Subcutaneous abdominal adipose tissue (tissue), 5 donors: ENCODE measurements at regions not wholly inside any gene's neighbourhood (a gene's known extent, or its start where the extent isn't known, plus 50 kb on each side); places are given as distances from the start of the nearest gene placed in this dataset.

ENCODE experiments used
- H3K27ac ChIP-seq: one replicate; pipeline ENCODE4 v1.7.0; 2013; ENCODE audit warnings: low read depth, mild to moderate bottlenecking, inconsistent platforms, low read length, moderate library complexity
- H3K27me3 ChIP-seq, 5 donors: one replicate each; pipeline ENCODE4 v1.7.0; 2013; ENCODE audit warnings: low read length in 5 of 5, inconsistent platforms in 1 of 5; ENCODE audit not compliant: control insufficient read depth in 5 of 5, insufficient read depth in 4 of 5
- H3K36me3 ChIP-seq, 5 donors: one replicate each; pipeline ENCODE4 v1.7.0; 2013; ENCODE audit warnings: low read length in 5 of 5; ENCODE audit not compliant: control insufficient read depth in 5 of 5, insufficient read depth in 5 of 5
- H3K4me1 ChIP-seq, 5 donors: one replicate each; pipeline ENCODE4 v1.7.0; 2013; ENCODE audit warnings: low read length in 5 of 5, mild to moderate bottlenecking in 3 of 5, moderate library complexity in 1 of 5; ENCODE audit not compliant: control insufficient read depth in 5 of 5, insufficient read depth in 5 of 5
- H3K4me3 ChIP-seq, 5 donors: one replicate each; pipeline ENCODE4 v1.7.0; 2013; ENCODE audit warnings: low read length in 5 of 5, low read depth in 1 of 5
- H3K9ac ChIP-seq, 5 donors: one replicate each; pipeline ENCODE4 v1.7.0; 2013; ENCODE audit warnings: low read length in 5 of 5, mild to moderate bottlenecking in 4 of 5, moderate library complexity in 3 of 5
- H3K9me3 ChIP-seq, 5 donors: one replicate each; pipeline ENCODE4 v1.7.0; 2013; ENCODE audit warnings: low read length in 5 of 5; ENCODE audit not compliant: control insufficient read depth in 5 of 5
- donor health status: healthy.
- donor health status: healthy.
- donor health status: healthy.
- donor health status: healthy.
- donor health status: healthy.

DNA sequence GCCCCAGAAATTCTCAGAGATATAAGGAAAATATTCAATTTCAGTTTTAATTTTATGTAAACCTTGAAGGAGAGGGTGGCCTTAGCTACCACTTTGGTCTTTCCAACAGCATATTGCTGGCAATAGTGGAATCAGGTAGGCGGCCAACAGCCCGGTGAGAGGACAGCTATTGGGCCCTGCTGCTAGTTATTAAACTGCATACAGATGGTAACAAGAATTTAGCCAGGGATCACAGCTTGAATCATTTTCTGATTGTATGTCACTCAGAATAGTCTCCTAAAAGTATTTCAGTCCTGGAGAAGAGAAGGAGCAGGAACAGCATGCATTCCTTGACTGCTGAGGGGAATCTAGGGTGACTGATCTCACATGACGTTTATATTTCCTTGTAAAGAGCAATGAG, 261.4 kb upstream of the SMIM30 start:
- Histone ChIP-seq H3K4me1 (peaks cover 0 to 1% (median 0%) of the 10 kb centered on the region in 5 donors), H3K9me3 (no peaks in the 10 kb centered on the region), H3K4me3 (no peak overlapping the region), H3K9ac (no peak overlapping the region), H3K27me3 (no peaks in the 10 kb centered on the region), H3K27ac (no peak overlapping the region), H3K36me3 (no peaks in the 10 kb centered on the region)

- Histone ChIP-seq H3K9me3 (no peaks in the 10 kb centered on the region), H3K36me3 (no peaks in the 10 kb centered on the region), H3K4me1 (peaks cover 0 to 6% (median 0%) of the 10 kb centered on the region in 5 donors), H3K27me3 (no peaks in the 10 kb centered on the region), H3K9ac (no peak overlapping the region), H3K27ac (no peak overlapping the region), H3K4me3 (no peak overlapping the region)
These were observed 256.6 kb upstream of the SMIM30 start for GRCh38 chr7:113374955-113375354.

DNA sequence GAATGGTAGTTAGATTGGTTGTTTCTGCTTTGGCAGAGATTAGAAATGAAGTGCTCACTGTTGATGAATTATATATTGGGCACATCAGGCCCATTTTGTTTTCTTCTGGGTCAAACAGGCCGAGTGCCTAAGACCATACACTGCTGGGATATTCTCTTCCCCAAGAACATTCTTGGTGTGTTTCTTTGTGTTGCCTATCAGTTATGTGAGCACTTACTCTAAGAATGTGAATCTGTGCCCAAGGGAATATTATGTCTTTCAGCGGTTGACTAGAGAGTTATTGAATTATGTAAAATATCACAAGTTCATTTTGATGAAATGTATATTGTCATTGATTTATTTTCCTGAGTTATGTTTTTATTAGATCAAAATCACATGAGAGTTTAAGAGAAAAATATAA, 255.5 kb upstream of the SMIM30 start:
- Histone ChIP-seq H3K9ac (no peak overlapping the region), H3K4me3 (no peak overlapping the region), H3K4me1 (peaks cover 0 to 6% (median 0%) of the 10 kb centered on the region in 5 donors), H3K27me3 (no peaks in the 10 kb centered on the region), H3K9me3 (no peaks in the 10 kb centered on the region), H3K27ac (no peak overlapping the region), H3K36me3 (no peaks in the 10 kb centered on the region)

DNA sequence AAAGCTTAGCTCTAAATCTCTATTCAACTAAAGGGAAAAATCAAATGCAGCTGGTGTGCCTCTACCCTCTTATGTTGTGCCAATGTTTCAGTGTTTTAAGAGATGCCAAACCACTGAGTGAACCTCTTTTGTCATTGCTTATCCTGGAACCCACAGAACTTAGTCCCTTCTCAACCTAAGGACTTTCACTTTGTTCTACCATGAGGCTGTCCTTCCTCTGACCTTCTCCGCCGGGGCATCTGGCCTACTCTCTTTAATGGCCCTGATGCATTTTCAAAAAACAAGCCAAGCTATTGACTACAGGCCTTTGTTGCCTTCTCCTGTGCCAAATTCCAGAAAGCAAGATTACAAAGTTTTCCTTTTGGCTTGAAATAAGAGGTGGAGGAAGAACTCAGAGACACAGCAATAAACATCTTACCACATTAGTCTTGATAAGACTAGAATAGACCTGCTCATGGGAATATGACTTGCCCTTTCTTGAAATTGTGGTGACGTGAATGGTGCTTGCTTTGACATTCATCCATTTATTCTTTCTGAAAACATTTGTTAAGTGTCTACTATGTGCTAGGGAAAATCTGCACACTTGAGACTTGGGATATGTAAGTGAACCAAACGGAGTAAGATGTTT, 253.2 kb upstream of the SMIM30 start:
- Histone ChIP-seq H3K27ac (no peak overlapping the region), H3K4me1 (peaks cover 0 to 6% (median 0%) of the 10 kb centered on the region in 5 donors), H3K4me3 (no peak overlapping the region), H3K36me3 (no peaks in the 10 kb centered on the region), H3K27me3 (no peaks in the 10 kb centered on the region), H3K9ac (no peak overlapping the region), H3K9me3 (no peaks in the 10 kb centered on the region)

DNA sequence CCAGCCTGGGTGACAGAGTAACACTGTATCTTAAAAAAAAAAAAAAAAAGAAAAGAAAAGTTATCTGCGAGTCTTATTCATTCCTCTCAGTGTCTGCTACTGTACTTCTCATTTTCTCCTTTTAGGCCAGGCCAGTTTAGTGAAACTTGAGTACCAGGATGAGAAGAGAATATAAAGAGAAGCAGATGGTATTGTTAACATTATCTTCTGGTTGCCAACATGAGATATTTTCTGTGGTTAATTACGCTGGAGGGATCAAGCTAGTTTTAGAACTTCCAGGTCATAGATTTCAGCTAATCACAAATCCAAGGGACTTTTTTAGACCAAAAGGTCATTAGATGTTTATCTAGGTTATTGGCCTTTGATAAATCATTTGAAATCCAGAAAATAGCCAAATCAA, 252.6 kb upstream of the SMIM30 start:
- H3K9me3 ChIP-seq: no peaks in the 10 kb centered on the region
- H3K27me3 ChIP-seq: no peaks in the 10 kb centered on the region
- no peak overlapping the region for H3K27ac ChIP-seq
- no peaks in the 10 kb centered on the region for H3K36me3 ChIP-seq
- peaks cover 0 to 6% (median 0%) of the 10 kb centered on the region in 5 donors for H3K4me1 ChIP-seq
- no peak overlapping the region for H3K4me3 ChIP-seq
- no peak overlapping the region for H3K9ac ChIP-seq

GRCh38 chr7:113368256-113368655, 249.9 kb upstream of the SMIM30 start:
- H3K9me3 ChIP-seq: no peaks in the 10 kb centered on the region
- no peaks in the 10 kb centered on the region for H3K27me3 ChIP-seq
- H3K4me3 ChIP-seq: no peak overlapping the region

DNA sequence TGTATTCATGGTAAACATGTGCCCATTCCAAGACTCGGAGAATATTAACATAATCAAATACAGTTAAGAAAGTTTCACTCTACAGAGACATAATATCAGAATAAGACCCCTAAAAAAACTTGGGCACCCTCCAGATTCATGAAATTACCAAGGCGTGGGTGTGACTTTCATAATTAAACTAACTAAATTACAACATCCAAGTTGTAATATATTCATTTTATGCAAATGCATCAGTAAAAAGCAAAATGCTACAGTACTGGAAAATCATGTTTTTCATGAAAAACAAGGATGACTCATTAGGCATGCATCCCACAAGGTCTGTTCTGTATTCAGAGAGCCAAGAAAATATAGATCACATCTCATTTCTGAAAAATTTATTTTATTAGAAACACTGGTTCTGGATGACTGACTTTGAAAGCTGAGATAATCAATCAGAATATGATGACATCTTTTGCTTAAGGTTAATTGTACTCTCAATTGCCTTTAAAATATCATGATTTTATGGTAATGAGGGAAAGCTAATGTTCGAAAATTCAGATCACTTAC, 248.8 kb upstream of the SMIM30 start:
- Histone ChIP-seq H3K4me3 (no peak overlapping the region), H3K27me3 (no peaks in the 10 kb centered on the region), H3K36me3 (no peaks in the 10 kb centered on the region), H3K27ac (no peak overlapping the region), H3K9ac (no peak overlapping the region), H3K4me1 (peaks cover 0 to 6% (median 0%) of the 10 kb centered on the region in 5 donors), H3K9me3 (no peaks in the 10 kb centered on the region)

More at GRCh38 chr7:113368256-113368655, 249.9 kb upstream of the SMIM30 start:
- Histone ChIP-seq H3K27ac (no peak overlapping the region), H3K9ac (no peak overlapping the region), H3K4me1 (peaks cover 0 to 6% (median 0%) of the 10 kb centered on the region in 5 donors), H3K36me3 (no peaks in the 10 kb centered on the region)

- Histone ChIP-seq H3K27me3 (no peaks in the 10 kb centered on the region), H3K36me3 (no peaks in the 10 kb centered on the region), H3K4me1 (no peaks in the 10 kb centered on the region), H3K4me3 (no peak overlapping the region), H3K27ac (no peak overlapping the region), H3K9ac (no peak overlapping the region), H3K9me3 (no peaks in the 10 kb centered on the region)
These were observed 247.8 kb upstream of the SMIM30 start for GRCh38 chr7:113366122-113366521.

GRCh38 chr7:113349339-113349738, 231.0 kb upstream of the SMIM30 start:
- Histone ChIP-seq H3K4me1 (no peaks in the 10 kb centered on the region), H3K27me3 (no peaks in the 10 kb centered on the region), H3K9me3 (no peaks in the 10 kb centered on the region), H3K4me3 (no peak overlapping the region), H3K27ac (no peak overlapping the region), H3K9ac (no peak overlapping the region), H3K36me3 (no peaks in the 10 kb centered on the region)

- H3K4me1 ChIP-seq: no peaks in the 10 kb centered on the region
- H3K36me3 ChIP-seq: no peaks in the 10 kb centered on the region
- peaks cover 0 to 14% (median 0%) of the 10 kb centered on the region in 5 donors for H3K9me3 ChIP-seq
- no peak overlapping the region for H3K27ac ChIP-seq
- H3K27me3 ChIP-seq: no peaks in the 10 kb centered on the region
- no peak overlapping the region for H3K9ac ChIP-seq
- no peak overlapping the region for H3K4me3 ChIP-seq
These were observed 221.3 kb upstream of the SMIM30 start for GRCh38 chr7:113339661-113340060.
